A204.1 (cell line): ENCODE measurements at regions not wholly inside any gene's neighbourhood (a gene's known extent, or its start where the extent isn't known, plus 50 kb on each side); places are given as distances from the start of the nearest gene placed in this dataset.

Experiments used
- FAIRE-seq: peaks from 2 replicates; lab custom pipeline; 2012; peaks lifted over from hg19 to GRCh38; lab: Jason Lieb, UNC

GRCh38 chr2:58900246-58901027 is 659.3 kb upstream of the FANCL start:
- FAIRE-seq = no peak

- no peak for FAIRE-seq
These were observed 658.6 kb upstream of the FANCL start for GRCh38 chr2:58899692-58900091.

- no peak for FAIRE-seq
These were observed 655.5 kb upstream of the FANCL start for GRCh38 chr2:58896638-58897037.

GRCh38 chr2:58895857-58896256 is 654.7 kb upstream of the FANCL start:
- no peak for FAIRE-seq

- FAIRE-seq = no peak
These were observed 652.7 kb upstream of the FANCL start for GRCh38 chr2:58893656-58894351.

GRCh38 chr2:58891828-58892377 is 650.8 kb upstream of the FANCL start:
- FAIRE-seq = no peak

- FAIRE-seq = no peak
These were observed 649.9 kb upstream of the FANCL start for GRCh38 chr2:58890865-58891525.

- FAIRE-seq = no peak
These were observed 644.9 kb upstream of the FANCL start for GRCh38 chr2:58886009-58886408.

- no peak for FAIRE-seq
These were observed 638.7 kb upstream of the FANCL start for GRCh38 chr2:58879834-58880233.

GRCh38 chr2:58878778-58879177 is 637.7 kb upstream of the FANCL start:
- FAIRE-seq = no peak

- FAIRE-seq = no peak
These were observed 635.0 kb upstream of the FANCL start for GRCh38 chr2:58876126-58876525.

- no peak for FAIRE-seq
These were observed 634.3 kb upstream of the FANCL start for GRCh38 chr2:58875436-58875835.

- no peak for FAIRE-seq
These were observed 630.5 kb upstream of the FANCL start for GRCh38 chr2:58871469-58872142.

GRCh38 chr2:58870704-58871103 is 629.6 kb upstream of the FANCL start:
- no peak for FAIRE-seq

- FAIRE-seq = no peak
These were observed 625.8 kb upstream of the FANCL start for GRCh38 chr2:58866946-58867345.

- no peak for FAIRE-seq
These were observed 625.4 kb upstream of the FANCL start for GRCh38 chr2:58866527-58866926.

GRCh38 chr2:58866040-58866439 is 624.9 kb upstream of the FANCL start:
- no peak for FAIRE-seq

- FAIRE-seq = no peak
These were observed 624.3 kb upstream of the FANCL start for GRCh38 chr2:58865436-58865835.

- FAIRE-seq = no peak
These were observed 621.1 kb upstream of the FANCL start for GRCh38 chr2:58862244-58862643.

GRCh38 chr2:58860586-58860985 is 619.5 kb upstream of the FANCL start:
- FAIRE-seq = no peak

- FAIRE-seq = no peak
These were observed 615.0 kb upstream of the FANCL start for GRCh38 chr2:58856100-58856499.

GRCh38 chr2:58853420-58853819 is 612.3 kb upstream of the FANCL start:
- FAIRE-seq = no peak
